Neural cell (in vitro differentiated cells): ENCODE measurements at regions not wholly inside any gene's neighbourhood (a gene's known extent, or its start where the extent isn't known, plus 50 kb on each side); places are given as distances from the start of the nearest gene placed in this dataset.

Source experiments
- CTCF ChIP-seq: fragments of 450-650 bp; IDR thresholded peaks from 2 replicates; pipeline ENCODE4 v1.5.1; 2014; ENCODE audit warnings: antibody characterized with exemption, mild to moderate bottlenecking, moderate library complexity; ENCODE audit not compliant: poor library complexity, severe bottlenecking
- EP300 ChIP-seq: fragments of 450-650 bp; conservative IDR thresholded peaks from 2 replicates; pipeline ENCODE4 v1.6.1; 2014; ENCODE audit warnings: antibody characterized with exemption, mild to moderate bottlenecking, moderate library complexity; ENCODE audit not compliant: poor library complexity, severe bottlenecking
- EZH2 ChIP-seq: fragments of 200-600, 300-800 bp; shearing (Covaris generic), sonication (generic); IDR thresholded peaks from 2 replicates; pipeline ENCODE4 v1.6.1; 2014; ENCODE audit warnings: antibody characterized with exemption, low read length, borderline replicate concordance, mild to moderate bottlenecking; ENCODE audit not compliant: insufficient read depth, poor library complexity, severe bottlenecking
- MXI1 ChIP-seq: fragments of 450-650 bp; conservative IDR thresholded peaks from 2 replicates; pipeline ENCODE4 v1.6.1; 2014; ENCODE audit warnings: antibody characterized with exemption, mild to moderate bottlenecking; ENCODE audit not compliant: poor library complexity, severe bottlenecking
- POLR2AphosphoS5 ChIP-seq: IDR thresholded peaks from 2 replicates; pipeline ENCODE4 v1.6.1; 2012
- RAD21 ChIP-seq: fragments of 450-650 bp; conservative IDR thresholded peaks from 2 replicates; pipeline ENCODE4 v1.6.1; 2014; ENCODE audit warnings: antibody characterized with exemption, mild to moderate bottlenecking, moderate library complexity
- REST ChIP-seq: IDR thresholded peaks from 2 replicates; pipeline ENCODE4 v1.6.1; 2012; ENCODE audit warnings: borderline replicate concordance
- SMC3 ChIP-seq: fragments of 450-650 bp; conservative IDR thresholded peaks from 2 replicates; pipeline ENCODE4 v1.6.1; 2014; ENCODE audit warnings: antibody characterized with exemption, mild to moderate bottlenecking, moderate library complexity; ENCODE audit not compliant: poor library complexity

- no peak for TF ChIP-seq POLR2AphosphoS5
- TF ChIP-seq CTCF = no peak
- TF ChIP-seq SMC3 = no peak
- TF ChIP-seq MXI1 = no peak
- TF ChIP-seq RAD21 = no peak
- no peak for TF ChIP-seq EZH2
- no peak for TF ChIP-seq REST
- TF ChIP-seq EP300 = no peak
Measured at GRCh38 chr10:8487346-8487745, 432.9 kb downstream of the GATA3 start.
